Activated T-helper 17 cell treated with anti-CD3 and anti-CD28 coated beads, Interleukin-2, amount 50 U/mL, for 72 hours (primary cell): ENCODE measurements at regions not wholly inside any gene's neighbourhood (a gene's known extent, or its start where the extent isn't known, plus 50 kb on each side); places are given as distances from the start of the nearest gene placed in this dataset.
"Not testable (repeated sequence)": the region's sequence is repeated elsewhere in the genome, so short reads cannot be mapped to it uniquely, and the experiment has no call there.

Experiments used
- ATAC-seq: fragments of 150-1000 bp; cut with Tn5 transposase; replicated peaks from 2 replicates; pipeline ENCODE4 v1.10.0; 2021; ENCODE audit warnings: mild to moderate bottlenecking, moderate library complexity
- H3K27ac Mint-ChIP-seq: one replicate; pipeline ENCODE4 v1.8.0; 2022; ENCODE audit warnings: mixed read lengths
- H3K27me3 Mint-ChIP-seq: one replicate; pipeline ENCODE4 v1.8.0; 2022; ENCODE audit warnings: mixed read lengths
- H3K36me3 Mint-ChIP-seq: one replicate; pipeline ENCODE4 v1.8.0; 2022; ENCODE audit warnings: low read depth, mild to moderate bottlenecking, mixed read lengths
- H3K4me1 Mint-ChIP-seq: one replicate; pipeline ENCODE4 v1.8.0; 2022; ENCODE audit warnings: mixed read lengths
- H3K4me3 Mint-ChIP-seq: one replicate; pipeline ENCODE4 v1.8.0; 2022; ENCODE audit warnings: mild to moderate bottlenecking, mixed read lengths
- H3K9me3 Mint-ChIP-seq: one replicate; pipeline ENCODE4 v1.8.0; 2022; ENCODE audit warnings: mixed read lengths

GRCh38 chr21:27776925-27777553, 810.2 kb upstream of the ADAMTS5 start:
- Mint-ChIP-seq H3K27me3 (no peaks in the 10 kb centered on the region), H3K9me3 (peaks cover 12% of the 10 kb centered on the region), H3K4me1 (no peaks in the 10 kb centered on the region), H3K4me3 (no peak overlapping the region), H3K36me3 (no peaks in the 10 kb centered on the region), H3K27ac (no peak overlapping the region)
- ATAC-seq = no peak

GRCh38 chr21:27772816-27773215, 805.9 kb upstream of the ADAMTS5 start:
- H3K4me3 Mint-ChIP-seq = no peak overlapping the region
- H3K36me3 Mint-ChIP-seq = no peaks in the 10 kb centered on the region
- no peak for ATAC-seq
- H3K27me3 Mint-ChIP-seq = no peaks in the 10 kb centered on the region
- no peaks in the 10 kb centered on the region for H3K4me1 Mint-ChIP-seq
- no peak overlapping the region for H3K27ac Mint-ChIP-seq
- H3K9me3 Mint-ChIP-seq = peaks cover 3% of the 10 kb centered on the region

GRCh38 chr21:27771938-27772483, 805.1 kb upstream of the ADAMTS5 start:
- Mint-ChIP-seq H3K27me3 (no peaks in the 10 kb centered on the region), H3K4me1 (no peaks in the 10 kb centered on the region), H3K9me3 (peaks cover 3% of the 10 kb centered on the region), H3K36me3 (no peaks in the 10 kb centered on the region), H3K4me3 (no peak overlapping the region), H3K27ac (no peak overlapping the region)
- no peak for ATAC-seq

GRCh38 chr21:27769763-27770162, 802.9 kb upstream of the ADAMTS5 start:
- Mint-ChIP-seq H3K4me1 (no peaks in the 10 kb centered on the region), H3K27ac (no peak overlapping the region), H3K4me3 (no peak overlapping the region), H3K36me3 (no peaks in the 10 kb centered on the region), H3K9me3 (no peaks in the 10 kb centered on the region), H3K27me3 (no peaks in the 10 kb centered on the region)
- no peak for ATAC-seq

- not testable (repeated sequence) for H3K4me3 Mint-ChIP-seq, H3K9me3 Mint-ChIP-seq, ATAC-seq
Measured at GRCh38 chr21:27768046-27768637, 801.3 kb upstream of the ADAMTS5 start.

GRCh38 chr21:27764056-27764455, 797.2 kb upstream of the ADAMTS5 start:
- no peak overlapping the region for H3K27ac Mint-ChIP-seq
- ATAC-seq = no peak

More at GRCh38 chr21:27768046-27768637, 801.3 kb upstream of the ADAMTS5 start:
- not testable (repeated sequence) for H3K36me3 Mint-ChIP-seq, H3K4me1 Mint-ChIP-seq, H3K27me3 Mint-ChIP-seq, H3K27ac Mint-ChIP-seq

GRCh38 chr21:27761623-27762022, 794.7 kb upstream of the ADAMTS5 start:
- H3K4me1 Mint-ChIP-seq = no peaks in the 10 kb centered on the region
- no peak for ATAC-seq
- no peaks in the 10 kb centered on the region for H3K36me3 Mint-ChIP-seq
- no peak overlapping the region for H3K27ac Mint-ChIP-seq
- H3K27me3 Mint-ChIP-seq = peaks cover 3% of the 10 kb centered on the region
- no peak overlapping the region for H3K4me3 Mint-ChIP-seq
- H3K9me3 Mint-ChIP-seq = no peaks in the 10 kb centered on the region

More at GRCh38 chr21:27764056-27764455, 797.2 kb upstream of the ADAMTS5 start:
- Mint-ChIP-seq H3K27me3 (peaks cover 3% of the 10 kb centered on the region), H3K36me3 (no peaks in the 10 kb centered on the region), H3K4me1 (no peaks in the 10 kb centered on the region), H3K9me3 (no peaks in the 10 kb centered on the region), H3K4me3 (no peak overlapping the region)

- Mint-ChIP-seq H3K36me3 (no peaks in the 10 kb centered on the region), H3K4me1 (no peaks in the 10 kb centered on the region), H3K4me3 (no peak overlapping the region), H3K9me3 (no peaks in the 10 kb centered on the region), H3K27me3 (peaks cover 3% of the 10 kb centered on the region), H3K27ac (no peak overlapping the region)
- ATAC-seq = no peak
Measured at GRCh38 chr21:27759820-27760219, 792.9 kb upstream of the ADAMTS5 start.

GRCh38 chr21:27759091-27759659, 792.3 kb upstream of the ADAMTS5 start:
- H3K4me1 Mint-ChIP-seq = no peaks in the 10 kb centered on the region
- no peak for ATAC-seq
- no peaks in the 10 kb centered on the region for H3K36me3 Mint-ChIP-seq
- H3K27me3 Mint-ChIP-seq = peaks cover 3% of the 10 kb centered on the region
- H3K9me3 Mint-ChIP-seq = no peaks in the 10 kb centered on the region
- H3K4me3 Mint-ChIP-seq = no peak overlapping the region
- no peak overlapping the region for H3K27ac Mint-ChIP-seq

GRCh38 chr21:27756191-27756590, 789.3 kb upstream of the ADAMTS5 start:
- Mint-ChIP-seq H3K27ac (no peak overlapping the region), H3K27me3 (peaks cover 3% of the 10 kb centered on the region), H3K36me3 (no peaks in the 10 kb centered on the region), H3K4me1 (no peaks in the 10 kb centered on the region), H3K9me3 (no peaks in the 10 kb centered on the region), H3K4me3 (no peak overlapping the region)
- no peak for ATAC-seq

GRCh38 chr21:27743971-27744564, 777.2 kb upstream of the ADAMTS5 start:
- Mint-ChIP-seq H3K4me1 (no peaks in the 10 kb centered on the region), H3K9me3 (no peaks in the 10 kb centered on the region), H3K36me3 (no peaks in the 10 kb centered on the region), H3K27ac (no peak overlapping the region), H3K4me3 (no peak overlapping the region), H3K27me3 (no peaks in the 10 kb centered on the region)
- no peak for ATAC-seq

GRCh38 chr21:27741736-27742135, 774.8 kb upstream of the ADAMTS5 start:
- Mint-ChIP-seq H3K9me3 (no peaks in the 10 kb centered on the region), H3K27ac (no peak overlapping the region), H3K4me1 (no peaks in the 10 kb centered on the region), H3K27me3 (no peaks in the 10 kb centered on the region), H3K36me3 (no peaks in the 10 kb centered on the region), H3K4me3 (no peak overlapping the region)
- ATAC-seq = no peak

GRCh38 chr21:27740084-27740483, 773.2 kb upstream of the ADAMTS5 start:
- no peaks in the 10 kb centered on the region for H3K36me3 Mint-ChIP-seq

GRCh38 chr21:27739187-27739586, 772.3 kb upstream of the ADAMTS5 start:
- H3K4me3 Mint-ChIP-seq = no peak overlapping the region
- H3K36me3 Mint-ChIP-seq = no peaks in the 10 kb centered on the region
- ATAC-seq = no peak
- H3K27ac Mint-ChIP-seq = no peak overlapping the region
- H3K27me3 Mint-ChIP-seq = no peaks in the 10 kb centered on the region
- H3K4me1 Mint-ChIP-seq = no peaks in the 10 kb centered on the region
- H3K9me3 Mint-ChIP-seq = no peaks in the 10 kb centered on the region

More at GRCh38 chr21:27740084-27740483, 773.2 kb upstream of the ADAMTS5 start:
- no peaks in the 10 kb centered on the region for H3K27me3 Mint-ChIP-seq
- no peak overlapping the region for H3K4me3 Mint-ChIP-seq
- no peaks in the 10 kb centered on the region for H3K4me1 Mint-ChIP-seq
- H3K27ac Mint-ChIP-seq = no peak overlapping the region
- no peaks in the 10 kb centered on the region for H3K9me3 Mint-ChIP-seq
- ATAC-seq = no peak

GRCh38 chr21:27735699-27736098, 768.8 kb upstream of the ADAMTS5 start:
- H3K36me3 Mint-ChIP-seq = no peaks in the 10 kb centered on the region
- no peaks in the 10 kb centered on the region for H3K9me3 Mint-ChIP-seq
- no peak for ATAC-seq

More at GRCh38 chr21:27735699-27736098, 768.8 kb upstream of the ADAMTS5 start:
- H3K4me3 Mint-ChIP-seq = no peak overlapping the region
- no peaks in the 10 kb centered on the region for H3K4me1 Mint-ChIP-seq
- no peaks in the 10 kb centered on the region for H3K27me3 Mint-ChIP-seq
- no peak overlapping the region for H3K27ac Mint-ChIP-seq
